Calu3 (cell line): ENCODE measurements at regions not wholly inside any gene's neighbourhood (a gene's known extent, or its start where the extent isn't known, plus 50 kb on each side); places are given as distances from the start of the nearest gene placed in this dataset.

Experiments
- BruUV-seq: library from RNA; stranded (reverse); fragments of 400-500 nt; replicated peaks from 2 replicates; lab custom pipeline; 2021; lab: Mats Ljungman, UMichigan
- CTCF ChIA-PET: fragments of 300-600 bp; sonication (Branson Sonifier 250); formaldehyde crosslinking; loops from one replicate; lab custom pipeline; 2022; ENCODE audit warnings: antibody characterized with exemption; lab: Charles Lee
- DNase-seq: peaks from one replicate; pipeline ENCODE4 v3.0.0; 2022
- H3K27ac Mint-ChIP-seq: one replicate; pipeline ENCODE4 v1.8.0; 2022; ENCODE audit warnings: mixed read lengths; ENCODE audit not compliant: unreplicated experiment
- H3K27me3 Mint-ChIP-seq: one replicate; pipeline ENCODE4 v1.8.0; 2022; ENCODE audit warnings: mixed read lengths; ENCODE audit not compliant: unreplicated experiment
- H3K36me3 Mint-ChIP-seq: one replicate; pipeline ENCODE4 v1.8.0; 2022; ENCODE audit warnings: mild to moderate bottlenecking, moderate library complexity, mixed read lengths; ENCODE audit not compliant: insufficient read depth, unreplicated experiment
- H3K4me1 Mint-ChIP-seq: one replicate; pipeline ENCODE4 v1.8.0; 2022; ENCODE audit warnings: mild to moderate bottlenecking, low read depth, mixed read lengths; ENCODE audit not compliant: unreplicated experiment
- H3K4me3 Mint-ChIP-seq: one replicate; pipeline ENCODE4 v1.8.0; 2022; ENCODE audit warnings: mild to moderate bottlenecking, low read depth, moderate library complexity, mixed read lengths; ENCODE audit not compliant: unreplicated experiment
- H3K9me3 Mint-ChIP-seq: one replicate; pipeline ENCODE4 v1.8.0; 2022; ENCODE audit warnings: low read depth, mixed read lengths; ENCODE audit not compliant: unreplicated experiment
- intact Hi-C: fragments of 100-400 bp; cut with micrococcal nuclease; formaldehyde crosslinking; loops from one replicate; pipeline ENCODE4 v1.10.0; 2022; ENCODE audit not compliant: unreplicated experiment
- TF ChIP-seq, protein P1 (sequence below): fragments of 200-600 bp; IDR thresholded peaks from one replicate; pipeline ENCODE4 v1.8.0; 2022; ENCODE audit warnings: antibody characterized with exemption; ENCODE audit not compliant: unreplicated experiment

DNA sequence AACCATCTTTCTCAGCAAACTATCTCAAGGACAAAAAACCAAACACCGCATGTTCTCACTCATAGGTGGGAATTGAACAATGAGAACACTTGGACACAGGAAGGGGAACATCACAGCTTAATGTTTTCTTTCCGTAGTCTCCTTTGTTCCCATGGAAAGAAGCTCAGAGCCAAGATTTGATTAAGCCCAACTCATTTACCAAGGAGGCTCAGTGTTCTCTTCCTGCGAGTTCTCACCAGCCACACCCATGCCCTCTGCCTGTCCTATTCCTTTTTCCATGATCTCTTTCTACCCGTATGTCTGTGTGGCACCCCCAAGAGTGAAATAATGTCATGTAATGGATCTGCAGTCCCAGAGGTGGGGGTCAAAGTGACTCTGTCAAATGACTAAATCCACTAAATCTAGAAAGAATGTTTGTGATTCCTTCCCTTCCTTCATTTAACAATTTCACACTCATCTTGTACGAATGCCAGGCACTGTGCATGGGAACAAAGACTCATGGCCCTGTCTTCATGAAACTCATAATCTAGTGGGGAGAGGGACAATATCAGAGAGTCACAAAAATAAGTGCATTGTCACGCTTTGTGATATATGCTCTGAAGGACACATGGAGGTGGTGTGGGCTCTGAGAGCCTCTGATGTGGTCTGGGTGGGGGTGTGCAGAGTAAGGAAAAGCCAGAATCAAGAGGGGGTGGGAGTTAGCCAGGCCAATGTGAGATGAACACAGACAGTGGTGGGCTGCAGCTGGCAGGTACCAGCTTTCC is 292.1 kb downstream of the CDC5L start:
- DNase-seq = no peak
- intact Hi-C loops = no loop called here

DNA sequence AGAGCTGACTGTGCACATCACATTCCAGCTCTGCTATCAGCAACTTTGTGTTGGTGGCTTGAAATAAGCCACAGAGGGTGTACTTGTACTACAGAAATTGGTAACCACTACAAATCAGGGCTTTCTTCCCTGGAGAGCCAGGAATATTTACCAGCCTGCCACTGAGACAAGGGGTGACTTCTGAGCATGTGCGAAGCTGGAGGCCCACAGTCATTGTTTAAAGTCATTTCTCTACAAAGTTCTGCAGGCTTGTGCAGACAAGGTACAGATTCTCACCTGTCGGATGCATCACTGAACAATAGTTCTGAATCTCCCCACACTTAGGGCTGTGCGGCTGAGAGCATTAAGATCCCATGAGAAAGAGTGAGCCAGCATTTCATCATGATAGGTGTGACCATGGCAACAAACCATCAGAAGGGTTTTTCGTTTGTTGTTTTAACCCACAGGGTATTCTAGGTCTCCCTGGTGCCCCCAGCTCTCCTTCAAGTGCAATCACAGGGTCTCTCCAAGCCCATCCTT is 292.8 kb downstream of the CDC5L start:
- H3K4me1 Mint-ChIP-seq = peaks cover 7% of the 10 kb centered on the region

More for the DNA sequence above, 292.1 kb downstream of the CDC5L start:
- Mint-ChIP-seq H3K9me3 (no peaks in the 10 kb centered on the region), H3K4me1 (peaks cover 7% of the 10 kb centered on the region), H3K4me3 (no peak overlapping the region), H3K27me3 (peaks cover 99% of the 10 kb centered on the region), H3K36me3 (no peaks in the 10 kb centered on the region), H3K27ac (no peak overlapping the region)
- TF ChIP-seq, protein P1, sequence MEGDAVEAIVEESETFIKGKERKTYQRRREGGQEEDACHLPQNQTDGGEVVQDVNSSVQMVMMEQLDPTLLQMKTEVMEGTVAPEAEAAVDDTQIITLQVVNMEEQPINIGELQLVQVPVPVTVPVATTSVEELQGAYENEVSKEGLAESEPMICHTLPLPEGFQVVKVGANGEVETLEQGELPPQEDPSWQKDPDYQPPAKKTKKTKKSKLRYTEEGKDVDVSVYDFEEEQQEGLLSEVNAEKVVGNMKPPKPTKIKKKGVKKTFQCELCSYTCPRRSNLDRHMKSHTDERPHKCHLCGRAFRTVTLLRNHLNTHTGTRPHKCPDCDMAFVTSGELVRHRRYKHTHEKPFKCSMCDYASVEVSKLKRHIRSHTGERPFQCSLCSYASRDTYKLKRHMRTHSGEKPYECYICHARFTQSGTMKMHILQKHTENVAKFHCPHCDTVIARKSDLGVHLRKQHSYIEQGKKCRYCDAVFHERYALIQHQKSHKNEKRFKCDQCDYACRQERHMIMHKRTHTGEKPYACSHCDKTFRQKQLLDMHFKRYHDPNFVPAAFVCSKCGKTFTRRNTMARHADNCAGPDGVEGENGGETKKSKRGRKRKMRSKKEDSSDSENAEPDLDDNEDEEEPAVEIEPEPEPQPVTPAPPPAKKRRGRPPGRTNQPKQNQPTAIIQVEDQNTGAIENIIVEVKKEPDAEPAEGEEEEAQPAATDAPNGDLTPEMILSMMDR = no peak
- CTCF ChIA-PET = no interaction called here
- no TSS peak for BruUV-seq

DNA sequence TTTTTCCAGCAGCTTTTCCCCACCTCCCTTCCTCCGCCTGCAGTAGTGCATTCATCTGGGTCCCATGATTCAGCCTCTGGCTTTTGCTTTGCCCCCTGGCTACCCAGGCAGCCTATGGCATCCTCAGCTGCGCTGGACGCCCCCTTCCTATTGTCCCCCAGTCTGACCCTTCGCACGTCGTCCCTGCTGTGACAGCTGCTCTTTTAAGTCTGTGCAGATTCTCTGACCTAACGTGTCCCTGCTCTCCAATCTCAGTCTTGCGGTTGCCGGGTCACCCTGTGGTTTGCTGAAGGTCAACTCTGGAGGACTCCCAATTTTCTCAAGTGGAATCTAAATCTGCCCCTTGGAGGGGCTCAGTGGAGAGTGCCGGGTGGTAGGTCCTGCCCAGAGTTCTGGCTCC is 294.3 kb downstream of the CDC5L start:
- intact Hi-C loops = no loop called here
- Mint-ChIP-seq H3K27ac (no peak overlapping the region), H3K27me3 (peaks cover 87% of the 10 kb centered on the region), H3K4me3 (no peak overlapping the region), H3K4me1 (peaks cover 7% of the 10 kb centered on the region), H3K36me3 (no peaks in the 10 kb centered on the region), H3K9me3 (no peaks in the 10 kb centered on the region)
- TF ChIP-seq, protein P1 = no peak
- peak; percentile 31 for DNase-seq
- BruUV-seq = no TSS peak
- CTCF ChIA-PET = interaction anchor here (1.1 kb wide), 1 partner anchor 9 kb away, joined by 3 read pairs; no protein-coding TSS in a partner anchor

More for the DNA sequence above, 292.8 kb downstream of the CDC5L start:
- no TSS peak for BruUV-seq
- Mint-ChIP-seq H3K27ac (no peak overlapping the region), H3K27me3 (peaks cover 100% of the 10 kb centered on the region), H3K4me3 (no peak overlapping the region), H3K36me3 (no peaks in the 10 kb centered on the region), H3K9me3 (no peaks in the 10 kb centered on the region)
- no peak for DNase-seq
- TF ChIP-seq, protein P1 = no peak
- CTCF ChIA-PET = no interaction called here
- intact Hi-C loops = no loop called here

- no TSS peak for BruUV-seq
- intact Hi-C loops = no loop called here
- TF ChIP-seq, protein P1 = no peak
- DNase-seq = no peak
- H3K4me3 Mint-ChIP-seq = no peak overlapping the region
- no peaks in the 10 kb centered on the region for H3K36me3 Mint-ChIP-seq
- CTCF ChIA-PET = interaction anchor here (1.1 kb wide), 1 partner anchor 10 kb away, joined by 3 read pairs; no protein-coding TSS in a partner anchor
- no peak overlapping the region for H3K27ac Mint-ChIP-seq
- peaks cover 1% of the 10 kb centered on the region for H3K9me3 Mint-ChIP-seq
- H3K4me1 Mint-ChIP-seq = peaks cover 7% of the 10 kb centered on the region
- H3K27me3 Mint-ChIP-seq = peaks cover 87% of the 10 kb centered on the region
Observed at GRCh38 chr6:44682280-44682679, 294.8 kb downstream of the CDC5L start.
